BE2C (cell line): ENCODE measurements at regions not wholly inside any gene's neighbourhood (a gene's known extent, or its start where the extent isn't known, plus 50 kb on each side); places are given as distances from the start of the nearest gene placed in this dataset.
A peak's percentile ranks its signal among the peaks of the same experiment; 100 is the strongest.
"Not testable (repeated sequence)": the region's sequence is repeated elsewhere in the genome, so short reads cannot be mapped to it uniquely, and the experiment has no call there.

ENCODE experiments used
- DNase-seq: peaks from one replicate; pipeline ENCODE4 v3.0.0-alpha.2; 2020
- H3K27me3 ChIP-seq: fragments of 250-450 bp; sonication (Bioruptor Pico); 2 replicates; pipeline ENCODE4 v1.5.1; 2020; ENCODE audit warnings: mild to moderate bottlenecking
- H3K36me3 ChIP-seq: fragments of 250-450 bp; sonication (Bioruptor Pico); 2 replicates; pipeline ENCODE4 v1.5.1; 2020; ENCODE audit warnings: mild to moderate bottlenecking
- H3K4me1 ChIP-seq: fragments of 250-450 bp; sonication (Bioruptor Pico); 2 replicates; pipeline ENCODE4 v1.5.1; 2020
- H3K4me3 ChIP-seq: 2 replicates; pipeline ENCODE4 v1.5.1; 2011; ENCODE audit warnings: low read depth, low read length
- H3K9me3 ChIP-seq: fragments of 250-450 bp; sonication (Bioruptor Pico); 2 replicates; pipeline ENCODE4 v1.5.1; 2020
- CTCF ChIP-seq: IDR thresholded peaks from 2 replicates; pipeline ENCODE4 v1.5.1; 2012; ENCODE audit warnings: mild to moderate bottlenecking, low read depth, low read length

GRCh38 chr6:84967389-84967788, 203.0 kb upstream of the TBX18 start:
- H3K4me3 ChIP-seq = no peak overlapping the region
- peak; percentile 85 for TF ChIP-seq CTCF
- DNase-seq = peak; percentile 49
- no peaks in the 10 kb centered on the region; the same call in 1 of the 2 replicates for H3K9me3 ChIP-seq
- H3K36me3 ChIP-seq = no peaks in the 10 kb centered on the region
- H3K4me1 ChIP-seq = no peaks in the 10 kb centered on the region
- H3K27me3 ChIP-seq = no peaks in the 10 kb centered on the region; the same call in 1 of the 2 replicates

GRCh38 chr6:84953111-84953755, 188.8 kb upstream of the TBX18 start:
- no peak for DNase-seq

GRCh38 chr6:84944926-84945325, 180.5 kb upstream of the TBX18 start:
- not testable (repeated sequence) for H3K36me3 ChIP-seq, H3K9me3 ChIP-seq, H3K4me1 ChIP-seq, DNase-seq, H3K27me3 ChIP-seq, H3K4me3 ChIP-seq

More at GRCh38 chr6:84953111-84953755, 188.8 kb upstream of the TBX18 start:
- H3K36me3 ChIP-seq = no peaks in the 10 kb centered on the region
- H3K27me3 ChIP-seq = no peaks in the 10 kb centered on the region
- H3K9me3 ChIP-seq = no peaks in the 10 kb centered on the region; the same call in 1 of the 2 replicates
- no peaks in the 10 kb centered on the region for H3K4me1 ChIP-seq
- H3K4me3 ChIP-seq = no peak overlapping the region
- TF ChIP-seq CTCF = no peak

GRCh38 chr6:84943905-84944304, 179.5 kb upstream of the TBX18 start:
- H3K4me1 ChIP-seq = no peaks in the 10 kb centered on the region
- no peaks in the 10 kb centered on the region for H3K9me3 ChIP-seq
- H3K4me3 ChIP-seq = no peak overlapping the region
- H3K36me3 ChIP-seq = no peaks in the 10 kb centered on the region
- H3K27me3 ChIP-seq = no peaks in the 10 kb centered on the region
- TF ChIP-seq CTCF = no peak
- DNase-seq = no peak

- not testable (repeated sequence) for H3K9me3 ChIP-seq, DNase-seq, H3K4me1 ChIP-seq, H3K27me3 ChIP-seq, H3K4me3 ChIP-seq, H3K36me3 ChIP-seq
Measured at GRCh38 chr6:84941609-84942008, 177.2 kb upstream of the TBX18 start.

- Histone ChIP-seq H3K36me3 (no peaks in the 10 kb centered on the region), H3K27me3 (no peaks in the 10 kb centered on the region), H3K9me3 (no peaks in the 10 kb centered on the region), H3K4me3 (no peak overlapping the region), H3K4me1 (no peaks in the 10 kb centered on the region)
- TF ChIP-seq CTCF = no peak
- no peak for DNase-seq
Measured at GRCh38 chr6:84929212-84929611, 164.8 kb upstream of the TBX18 start.

- no peak for TF ChIP-seq CTCF
- H3K9me3 ChIP-seq = no peaks in the 10 kb centered on the region
- no peaks in the 10 kb centered on the region for H3K36me3 ChIP-seq
- H3K27me3 ChIP-seq = no peaks in the 10 kb centered on the region
- no peak overlapping the region for H3K4me3 ChIP-seq
- DNase-seq = no peak
- H3K4me1 ChIP-seq = no peaks in the 10 kb centered on the region
Measured at GRCh38 chr6:84927551-84927950, 163.2 kb upstream of the TBX18 start.
